LNCaP clone FGC (cell line): ENCODE measurements at regions not wholly inside any gene's neighbourhood (a gene's known extent, or its start where the extent isn't known, plus 50 kb on each side); places are given as distances from the start of the nearest gene placed in this dataset.

Experiments used
- DNase-seq: peaks from one replicate; pipeline ENCODE4 v3.0.0-alpha.2; 2011; ENCODE audit warnings: low read depth
- H3K4me3 ChIP-seq: 2 replicates; pipeline ENCODE4 v1.5.1; 2011; ENCODE audit warnings: mild to moderate bottlenecking, low read depth, low read length, control low read depth
- CTCF ChIP-seq: IDR thresholded peaks from 2 replicates; pipeline ENCODE4 v1.5.1; 2012; ENCODE audit warnings: mild to moderate bottlenecking; ENCODE audit not compliant: control insufficient read depth, insufficient read depth; ENCODE audit errors: extremely low read depth

GRCh38 chr13:63472711-63473110 lies 2057.1 kb upstream of the PCDH20 start:
- TF ChIP-seq CTCF = no peak
- DNase-seq = no peak
- no peak overlapping the region for H3K4me3 ChIP-seq

- DNase-seq = no peak
- H3K4me3 ChIP-seq = no peak overlapping the region
- TF ChIP-seq CTCF = no peak
These were observed 2048.3 kb upstream of the PCDH20 start for GRCh38 chr13:63463782-63464610.

- H3K4me3 ChIP-seq = no peak overlapping the region
- DNase-seq = no peak
- TF ChIP-seq CTCF = no peak
These were observed 2044.9 kb upstream of the PCDH20 start for GRCh38 chr13:63460462-63461090.

- TF ChIP-seq CTCF = no peak
- no peak overlapping the region for H3K4me3 ChIP-seq
- DNase-seq = no peak
These were observed 2041.5 kb upstream of the PCDH20 start for GRCh38 chr13:63457186-63457585.

GRCh38 chr13:63455938-63456337 lies 2040.3 kb upstream of the PCDH20 start:
- H3K4me3 ChIP-seq = no peak overlapping the region
- no peak for DNase-seq
- no peak for TF ChIP-seq CTCF

- TF ChIP-seq CTCF = no peak
- no peak for DNase-seq
- H3K4me3 ChIP-seq = no peak overlapping the region
These were observed 2033.9 kb upstream of the PCDH20 start for GRCh38 chr13:63449550-63449949.
